Ovary (tissue), 3 donors: ENCODE measurements at regions not wholly inside any gene's neighbourhood (a gene's known extent, or its start where the extent isn't known, plus 50 kb on each side); places are given as distances from the start of the nearest gene placed in this dataset.

Source experiments
- EP300 ChIP-seq: sonication (generic); formaldehyde crosslinking; IDR thresholded peaks from one replicate; pipeline ENCODE4 v1.6.1; 2017; ENCODE audit warnings: antibody characterized with exemption
- POLR2A ChIP-seq: fragments of 450-650 bp; IDR thresholded peaks from one replicate; pipeline ENCODE4 v1.6.1; 2017; ENCODE audit warnings: antibody characterized with exemption, mild to moderate bottlenecking, moderate library complexity
- TF ChIP-seq, protein P1 (sequence below), 3 donors: fragments of 450-650 bp in 2 of 3; fragments of 200-600 bp in 1 of 3; IDR thresholded peaks; one replicate each; pipeline versions ENCODE4 v1.5.1 to v1.8.0; 2016 to 2022; ENCODE audit warnings: antibody characterized with exemption in 3 of 3, mild to moderate bottlenecking in 1 of 3
- donor health status: DM: no; HTN: no; CAD: no.

DNA sequence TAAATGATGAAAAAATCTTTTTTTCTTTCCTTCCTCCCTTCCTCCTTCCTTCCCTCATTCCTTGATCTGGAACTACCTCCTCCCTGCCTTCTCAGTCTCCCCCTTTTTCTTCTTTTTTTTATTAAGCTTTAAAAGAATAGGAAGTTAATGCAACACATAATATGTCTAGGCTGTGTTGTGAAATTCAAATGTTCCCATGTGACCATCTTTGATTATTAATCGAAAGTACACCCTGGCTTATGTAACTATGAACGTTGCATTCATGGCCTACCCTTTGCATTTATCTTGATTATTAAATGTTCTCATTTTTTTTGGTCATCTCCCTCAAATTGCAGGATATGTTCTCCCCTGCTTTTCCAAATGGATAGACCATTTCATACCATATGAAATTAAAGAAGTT is 376.0 kb downstream of the DSEL start:
- no peak for TF ChIP-seq POLR2A
- TF ChIP-seq, protein P1, sequence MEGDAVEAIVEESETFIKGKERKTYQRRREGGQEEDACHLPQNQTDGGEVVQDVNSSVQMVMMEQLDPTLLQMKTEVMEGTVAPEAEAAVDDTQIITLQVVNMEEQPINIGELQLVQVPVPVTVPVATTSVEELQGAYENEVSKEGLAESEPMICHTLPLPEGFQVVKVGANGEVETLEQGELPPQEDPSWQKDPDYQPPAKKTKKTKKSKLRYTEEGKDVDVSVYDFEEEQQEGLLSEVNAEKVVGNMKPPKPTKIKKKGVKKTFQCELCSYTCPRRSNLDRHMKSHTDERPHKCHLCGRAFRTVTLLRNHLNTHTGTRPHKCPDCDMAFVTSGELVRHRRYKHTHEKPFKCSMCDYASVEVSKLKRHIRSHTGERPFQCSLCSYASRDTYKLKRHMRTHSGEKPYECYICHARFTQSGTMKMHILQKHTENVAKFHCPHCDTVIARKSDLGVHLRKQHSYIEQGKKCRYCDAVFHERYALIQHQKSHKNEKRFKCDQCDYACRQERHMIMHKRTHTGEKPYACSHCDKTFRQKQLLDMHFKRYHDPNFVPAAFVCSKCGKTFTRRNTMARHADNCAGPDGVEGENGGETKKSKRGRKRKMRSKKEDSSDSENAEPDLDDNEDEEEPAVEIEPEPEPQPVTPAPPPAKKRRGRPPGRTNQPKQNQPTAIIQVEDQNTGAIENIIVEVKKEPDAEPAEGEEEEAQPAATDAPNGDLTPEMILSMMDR (IDR thresholded peaks at IDR 0.05): no peak
- no peak for TF ChIP-seq EP300
